Prostate gland (tissue), 1 donor: ENCODE measurements at regions not wholly inside any gene's neighbourhood (a gene's known extent, or its start where the extent isn't known, plus 50 kb on each side); places are given as distances from the start of the nearest gene placed in this dataset.

Experiments used
- POLR2A ChIP-seq: fragments of 450-650 bp; IDR thresholded peaks from one replicate; pipeline ENCODE4 v1.6.1; 2016; ENCODE audit warnings: antibody characterized with exemption, mild to moderate bottlenecking
- POLR2AphosphoS5 ChIP-seq: sonication (generic); formaldehyde crosslinking; IDR thresholded peaks from one replicate; pipeline ENCODE4 v1.6.1; 2017; ENCODE audit warnings: antibody characterized with exemption

GRCh38 chr3:107209302-107209990, 167.8 kb upstream of the CCDC54 start:
- TF ChIP-seq POLR2A (no peak), POLR2AphosphoS5 (no peak)
